HG02642 (cell line): ENCODE measurements at regions not wholly inside any gene's neighbourhood (a gene's known extent, or its start where the extent isn't known, plus 50 kb on each side); places are given as distances from the start of the nearest gene placed in this dataset.

Source experiments
- ATAC-seq: cut with Tn5 transposase; IDR thresholded peaks from one replicate; pipeline ENCODE4 v1.9.1; 2021; ENCODE audit warnings: mild to moderate bottlenecking; ENCODE audit not compliant: unreplicated experiment, poor library complexity

- ATAC-seq, result no peak
Observed at GRCh38 chr16:66002601-66003000, 363.9 kb upstream of the CDH5 start.

GRCh38 chr16:66001432-66001831, 365.1 kb upstream of the CDH5 start:
- ATAC-seq, result no peak

DNA sequence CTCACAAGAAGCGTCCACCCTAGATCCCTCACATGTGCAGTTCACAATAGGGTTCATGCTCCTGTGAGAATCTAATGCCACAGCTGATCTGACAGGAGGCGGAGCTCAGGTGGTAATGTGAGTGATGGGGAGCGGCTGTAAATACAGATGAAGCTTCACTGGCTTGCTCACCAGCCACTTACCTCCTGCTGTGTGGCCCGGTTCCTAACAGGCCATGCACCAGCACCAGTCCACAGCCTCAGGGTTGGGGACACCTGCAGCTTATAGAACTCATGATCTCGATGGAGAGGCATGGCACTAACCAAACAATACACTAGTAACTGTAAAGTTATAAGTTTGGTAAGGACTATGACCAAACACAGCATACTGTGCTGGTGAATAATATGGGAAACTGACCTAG, 368.0 kb upstream of the CDH5 start:
- ATAC-seq, result no peak

DNA sequence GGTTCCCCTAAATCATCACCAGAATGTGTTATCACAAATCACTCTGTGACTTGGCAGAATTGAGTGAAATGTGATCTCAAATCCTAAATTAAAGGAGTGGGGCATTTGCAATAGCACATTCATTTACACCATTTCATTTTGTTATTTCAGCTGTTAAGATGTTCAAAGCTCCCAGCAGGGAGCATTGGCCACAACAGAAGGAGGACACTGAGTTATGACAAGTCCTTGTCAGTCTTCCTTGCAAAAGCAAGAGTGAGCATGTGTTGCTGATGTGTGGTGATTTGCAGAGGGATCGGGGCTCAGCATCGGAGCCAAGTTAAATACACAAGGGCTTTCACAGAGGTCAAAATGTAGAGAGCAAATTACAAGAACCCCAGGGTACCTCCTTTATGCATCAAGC, 372.2 kb upstream of the CDH5 start:
- ATAC-seq, result no peak

- ATAC-seq, result no peak
Observed at GRCh38 chr16:65991149-65991701, 375.3 kb upstream of the CDH5 start.

- ATAC-seq, result no peak
Observed at GRCh38 chr16:65989861-65990604, 376.5 kb upstream of the CDH5 start.

DNA sequence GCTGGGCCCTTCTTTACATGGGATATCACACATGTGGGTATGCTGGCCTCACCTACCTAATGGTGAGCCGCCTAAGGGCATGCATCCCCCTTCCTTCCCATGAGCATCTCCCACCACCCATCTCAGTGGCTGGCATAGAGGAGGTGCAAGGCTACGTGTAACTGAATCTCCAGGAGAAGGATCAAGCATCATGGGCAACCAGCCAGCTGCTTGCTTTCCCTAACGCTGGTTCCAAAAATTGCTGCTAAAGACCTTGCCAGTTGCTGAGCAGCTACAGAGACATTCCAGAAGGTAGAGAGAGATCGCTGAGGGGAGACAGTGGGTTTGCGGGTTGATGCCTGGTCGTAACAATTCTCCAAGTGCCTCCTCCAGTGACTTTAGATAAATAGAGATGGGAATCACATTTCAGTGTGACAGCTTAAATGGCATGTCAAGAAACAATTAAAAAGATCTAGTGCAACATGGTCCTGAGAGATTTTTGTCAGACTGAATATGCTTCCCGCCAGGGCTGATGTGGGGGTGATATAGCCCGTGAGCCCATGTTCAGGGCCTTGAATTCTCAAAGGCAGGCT, 378.4 kb upstream of the CDH5 start:
- ATAC-seq, result no peak

- no peak for ATAC-seq
Observed at GRCh38 chr16:65984296-65984695, 382.2 kb upstream of the CDH5 start.

DNA sequence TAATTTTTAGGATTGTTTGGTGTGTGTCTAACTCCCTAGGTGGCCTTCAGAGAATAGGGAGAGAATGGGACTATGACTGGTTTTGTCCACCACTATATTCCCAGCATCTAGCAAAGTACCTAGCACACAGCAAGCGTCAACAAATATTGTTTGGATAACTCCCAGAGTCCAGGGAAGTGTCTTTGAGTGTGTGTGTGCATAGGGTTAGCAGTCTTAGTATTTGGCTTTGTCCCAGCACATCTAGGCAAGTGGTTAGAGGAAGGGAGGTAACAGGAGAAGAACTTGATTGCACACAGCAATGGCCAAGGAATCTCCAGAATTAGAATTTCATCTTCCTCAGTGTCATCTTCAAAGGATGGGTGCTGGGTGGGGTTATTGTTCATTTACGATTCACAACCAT, 385.4 kb upstream of the CDH5 start:
- ATAC-seq, result no peak

DNA sequence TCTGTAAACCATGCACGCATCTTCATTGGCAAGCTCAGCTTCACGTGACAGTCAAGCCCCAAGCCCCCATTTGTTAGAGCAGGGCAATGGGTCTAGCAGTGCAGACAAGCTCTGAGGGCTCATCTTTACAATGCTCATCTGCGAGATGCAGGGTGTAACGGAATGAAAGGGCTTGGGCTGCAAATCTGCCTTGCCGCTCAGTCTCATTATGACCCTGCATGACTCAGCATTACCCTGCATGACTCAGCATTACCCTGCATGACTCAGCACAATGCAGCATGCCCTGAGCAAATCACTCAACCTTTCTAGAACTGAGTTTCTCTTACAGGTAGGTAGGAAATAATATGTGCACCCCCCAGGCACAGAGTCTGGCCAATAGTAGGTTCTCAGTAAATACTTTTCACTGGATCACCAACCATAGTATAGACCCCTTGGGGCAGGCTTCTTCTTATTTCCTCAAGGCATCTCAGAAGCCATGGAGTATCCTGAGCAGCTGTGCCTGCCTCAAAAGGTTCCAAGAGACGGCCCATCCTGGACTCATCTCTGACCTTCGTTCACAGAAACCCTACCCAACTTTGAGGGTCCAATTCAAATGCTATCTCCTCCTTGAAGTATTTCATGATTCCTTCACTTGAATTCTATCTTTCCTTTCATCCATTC, 391.3 kb upstream of the CDH5 start:
- no peak for ATAC-seq

DNA sequence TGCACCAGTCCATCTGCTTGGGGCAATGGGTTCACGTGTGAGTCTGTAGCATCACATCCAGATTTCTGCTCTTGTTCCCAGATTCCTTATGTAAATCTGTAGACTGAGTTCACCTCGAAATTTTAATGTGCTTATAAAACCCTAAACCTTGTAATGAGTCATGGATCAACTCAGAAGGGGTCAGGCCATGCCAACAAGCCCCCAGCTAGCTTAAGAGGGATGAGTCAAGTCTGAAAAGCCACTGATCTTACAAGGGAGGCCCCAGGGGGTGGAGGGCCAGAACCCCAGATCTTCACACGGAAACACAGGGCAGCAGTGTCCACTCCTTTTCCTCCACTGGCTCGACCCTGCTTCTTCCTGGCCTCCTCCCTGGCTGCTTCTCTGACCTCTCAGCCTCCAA, 399.1 kb upstream of the CDH5 start:
- ATAC-seq, result no peak

DNA sequence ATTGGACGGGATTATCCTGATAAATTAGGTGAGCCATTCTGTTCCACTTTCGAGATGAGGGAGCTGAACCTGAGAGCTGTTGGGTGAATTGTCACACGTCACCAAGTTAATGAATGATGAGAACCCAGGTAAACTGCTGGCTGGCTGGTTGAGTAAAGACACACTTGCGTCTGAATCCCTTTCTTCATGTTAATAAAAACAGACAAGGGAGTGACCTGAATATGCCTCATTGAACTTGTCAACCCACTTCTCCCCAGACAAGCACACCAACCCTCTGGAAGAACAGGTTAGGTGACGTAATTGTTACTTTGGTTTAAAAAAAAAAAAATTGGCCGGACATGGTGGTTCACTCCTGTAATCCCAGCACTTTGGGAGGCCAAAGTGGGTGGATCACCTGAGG, 400.9 kb upstream of the CDH5 start:
- ATAC-seq, result no peak

GRCh38 chr16:65964752-65965151, 401.7 kb upstream of the CDH5 start:
- ATAC-seq, result no peak

- ATAC-seq, result no peak
Observed at GRCh38 chr16:65961476-65962143, 404.9 kb upstream of the CDH5 start.

DNA sequence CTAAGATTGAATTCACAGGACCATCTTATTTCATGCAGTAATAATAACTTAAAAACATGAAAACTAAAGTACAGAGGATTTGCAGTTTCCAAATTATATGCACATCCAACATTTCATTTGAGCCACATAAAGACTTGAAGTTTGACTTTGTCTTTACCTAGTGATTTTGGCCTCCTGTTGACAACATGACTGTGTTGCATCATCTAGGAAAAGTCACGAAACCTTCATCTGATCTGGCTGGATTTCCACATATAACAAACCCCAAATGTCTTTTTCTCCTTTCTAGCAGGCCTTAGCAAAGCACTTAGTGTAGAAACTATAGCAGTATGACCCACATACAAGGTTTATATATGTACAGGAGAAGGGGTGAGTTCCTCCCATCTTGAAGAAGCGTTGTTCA, 406.5 kb upstream of the CDH5 start:
- ATAC-seq, result no peak

DNA sequence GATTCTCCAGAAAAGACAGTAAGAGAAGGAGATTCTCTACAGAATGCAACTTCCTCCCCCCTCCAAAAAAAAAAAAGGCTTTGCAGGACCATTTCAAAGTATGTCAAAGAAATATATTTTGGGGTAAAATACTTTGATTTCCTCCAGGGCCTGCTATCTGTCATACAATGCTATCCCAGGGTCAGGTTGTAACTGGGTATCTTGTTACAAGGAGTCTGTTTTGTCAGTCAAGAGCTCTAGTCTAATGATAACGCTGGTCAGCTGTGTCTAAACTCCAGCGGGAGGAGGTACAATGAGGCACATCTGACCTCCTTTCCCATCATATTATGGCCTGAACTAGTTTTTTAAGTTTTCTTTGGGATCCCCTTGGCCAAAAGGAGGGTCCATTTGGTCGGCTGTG, 408.4 kb upstream of the CDH5 start:
- no peak for ATAC-seq

- ATAC-seq, result no peak
Observed at GRCh38 chr16:65956100-65956499, 410.4 kb upstream of the CDH5 start.

DNA sequence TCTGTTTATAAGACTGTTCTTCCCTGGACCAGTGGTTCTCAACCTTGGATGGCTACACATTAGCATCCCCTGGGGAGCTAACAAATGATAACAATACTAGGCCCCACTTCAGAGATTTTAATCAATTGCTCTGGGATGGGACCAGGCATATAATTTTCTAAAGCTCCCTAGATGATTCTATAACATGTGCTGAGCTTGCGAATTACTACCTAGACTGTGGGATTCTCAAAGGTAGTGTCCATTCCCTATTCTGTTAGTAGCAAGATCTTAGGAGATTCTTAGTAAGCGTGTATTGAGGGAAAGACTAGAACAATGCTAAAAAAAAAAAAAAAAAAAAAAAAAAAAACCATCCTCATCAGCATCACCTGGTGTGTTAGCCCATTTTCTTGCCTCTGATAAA, 412.0 kb upstream of the CDH5 start:
- no peak for ATAC-seq

- no peak for ATAC-seq
Observed at GRCh38 chr16:65950211-65950610, 416.3 kb upstream of the CDH5 start.

- ATAC-seq, result no peak
Observed at GRCh38 chr16:65948361-65948760, 418.1 kb upstream of the CDH5 start.

DNA sequence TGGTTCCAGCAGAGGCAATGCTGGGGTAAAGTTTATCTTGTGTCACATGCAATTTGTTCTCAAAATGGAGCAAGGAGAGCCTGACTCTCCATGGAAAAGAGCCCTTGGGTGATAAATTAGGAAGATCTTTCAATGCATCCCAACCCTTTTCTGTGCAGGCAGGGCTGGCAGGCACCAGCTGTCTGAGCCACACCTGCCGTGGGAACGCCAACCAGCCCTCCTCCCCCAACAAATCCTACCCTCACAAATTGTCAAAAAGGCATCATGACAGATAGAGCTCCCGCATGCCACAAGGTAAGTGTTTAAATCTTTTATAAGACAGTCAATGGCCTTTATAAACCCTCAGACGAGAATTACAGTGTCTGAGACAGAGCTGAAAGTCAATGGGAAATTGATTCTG, 418.5 kb upstream of the CDH5 start:
- ATAC-seq, result no peak
